Brain microvascular endothelial cell (primary cell): ENCODE measurements at regions not wholly inside any gene's neighbourhood (a gene's known extent, or its start where the extent isn't known, plus 50 kb on each side); places are given as distances from the start of the nearest gene placed in this dataset.

Experiments
- DNase-seq: peaks from one replicate; pipeline ENCODE4 v3.0.0-alpha.2; 2020
- H3K27ac ChIP-seq: fragments of 250-450 bp; sonication (Bioruptor Pico); 2 replicates; pipeline ENCODE4 v1.5.1; 2020; ENCODE audit warnings: mild to moderate bottlenecking, moderate library complexity
- H3K27me3 ChIP-seq: fragments of 250-450 bp; sonication (Bioruptor Pico); replicated peaks from 2 replicates; pipeline ENCODE4 v1.5.1; 2020; ENCODE audit warnings: mild to moderate bottlenecking
- H3K36me3 ChIP-seq: fragments of 250-450 bp; sonication (Bioruptor Pico); replicated peaks from 2 replicates; pipeline ENCODE4 v1.5.1; 2020; ENCODE audit warnings: mild to moderate bottlenecking
- H3K4me3 ChIP-seq: 2 replicates; pipeline ENCODE4 v1.5.1; 2011; ENCODE audit warnings: low read depth, mild to moderate bottlenecking, control low read depth, low read length, moderate library complexity
- CTCF ChIP-seq: IDR thresholded peaks from 2 replicates; pipeline ENCODE4 v1.5.1; 2011; ENCODE audit warnings: low read depth, mild to moderate bottlenecking, moderate library complexity, low read length, control low read depth, inconsistent platforms; ENCODE audit errors: missing control alignments
- in situ Hi-C: cut with HindIII; loops from 2 replicates; pipeline ENCODE4 v1.10.0; 2017; ENCODE audit warnings: low sequenced_read_pairs, low pct_ligation_motif_present

- Histone ChIP-seq H3K27ac (no peak overlapping the region), H3K27me3 (no peaks in the 10 kb centered on the region), H3K4me3 (no peak overlapping the region), H3K36me3 (no peaks in the 10 kb centered on the region)
- no peak for TF ChIP-seq CTCF
- in situ Hi-C loops: no loop called here
- no peak for DNase-seq
Measured at GRCh38 chr9:23926368-23926767, 100.3 kb upstream of the ELAVL2 start.

- no peak for TF ChIP-seq CTCF
- no peak overlapping the region for H3K27ac ChIP-seq
- no peak overlapping the region for H3K4me3 ChIP-seq
- DNase-seq: no peak
- H3K36me3 ChIP-seq: no peaks in the 10 kb centered on the region
- in situ Hi-C loops: no loop called here
- no peaks in the 10 kb centered on the region for H3K27me3 ChIP-seq
Measured at GRCh38 chr9:23914431-23915003, 88.5 kb upstream of the ELAVL2 start.

GRCh38 chr9:23907343-23907742 is 81.3 kb upstream of the ELAVL2 start:
- Histone ChIP-seq H3K27ac (no peak overlapping the region), H3K27me3 (no peaks in the 10 kb centered on the region), H3K36me3 (no peaks in the 10 kb centered on the region), H3K4me3 (no peak overlapping the region)
- TF ChIP-seq CTCF: no peak
- no peak for DNase-seq
- in situ Hi-C loops: no loop called here

GRCh38 chr9:23887781-23888180 is 61.7 kb upstream of the ELAVL2 start:
- no peak for TF ChIP-seq CTCF
- Histone ChIP-seq H3K4me3 (no peak overlapping the region), H3K36me3 (no peaks in the 10 kb centered on the region), H3K27ac (no peak overlapping the region), H3K27me3 (no peaks in the 10 kb centered on the region)
- in situ Hi-C loops: no loop called here
- DNase-seq: no peak
